NCI-H510A treated with DMSO at 0.1 percent for 48 hours (cell line): ENCODE measurements at regions not wholly inside any gene's neighbourhood (a gene's known extent, or its start where the extent isn't known, plus 50 kb on each side); places are given as distances from the start of the nearest gene placed in this dataset.

ENCODE experiments used
- DNase-seq: peaks from one replicate; lab custom pipeline; 2025; lab: John Stamatoyannopoulos, UW

DNA sequence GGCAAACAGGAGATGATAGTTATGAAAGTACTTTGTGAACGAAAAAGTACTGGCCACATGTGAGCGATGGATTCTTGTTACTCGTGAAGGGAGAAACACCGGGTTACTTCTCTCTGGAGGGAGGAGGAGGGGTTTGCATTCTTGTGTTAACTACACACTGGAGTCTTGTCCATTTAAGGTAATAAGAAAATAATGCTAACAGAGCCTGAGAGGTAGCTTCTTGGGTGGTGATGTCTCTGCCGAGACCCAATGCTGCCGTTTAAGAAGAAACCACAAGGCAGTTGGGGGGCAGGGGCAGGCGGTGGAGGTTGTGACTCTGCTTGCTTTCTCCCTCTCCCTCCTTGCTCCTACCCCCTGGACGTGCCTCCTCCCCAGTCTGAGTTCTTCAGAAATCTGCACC lies 100.9 kb upstream of the ROPN1 start:
- no peak for DNase-seq

DNA sequence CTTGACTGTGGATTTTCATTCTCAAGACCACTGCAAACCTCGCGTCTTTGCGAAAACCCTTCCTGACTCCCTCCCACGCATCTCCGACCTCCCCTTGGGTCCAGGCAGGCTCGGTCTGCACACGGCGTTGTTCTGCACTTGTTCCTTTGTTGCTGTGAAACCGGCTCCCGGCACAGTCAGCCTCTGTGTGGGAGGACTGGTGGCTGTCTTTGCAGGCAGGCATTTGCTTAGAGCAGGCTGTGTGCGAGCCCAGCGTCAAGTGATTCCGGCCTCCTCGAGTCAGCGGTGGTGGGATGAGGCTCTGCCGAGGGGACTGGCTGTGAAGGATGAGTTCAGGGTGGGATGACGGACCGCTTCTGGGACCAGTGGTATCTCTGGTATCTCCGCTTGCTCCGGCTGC lies 102.6 kb upstream of the ROPN1 start:
- DNase-seq = no peak

GRCh38 chr3:124097362-124098131 lies 105.6 kb upstream of the ROPN1 start:
- no peak for DNase-seq

DNA sequence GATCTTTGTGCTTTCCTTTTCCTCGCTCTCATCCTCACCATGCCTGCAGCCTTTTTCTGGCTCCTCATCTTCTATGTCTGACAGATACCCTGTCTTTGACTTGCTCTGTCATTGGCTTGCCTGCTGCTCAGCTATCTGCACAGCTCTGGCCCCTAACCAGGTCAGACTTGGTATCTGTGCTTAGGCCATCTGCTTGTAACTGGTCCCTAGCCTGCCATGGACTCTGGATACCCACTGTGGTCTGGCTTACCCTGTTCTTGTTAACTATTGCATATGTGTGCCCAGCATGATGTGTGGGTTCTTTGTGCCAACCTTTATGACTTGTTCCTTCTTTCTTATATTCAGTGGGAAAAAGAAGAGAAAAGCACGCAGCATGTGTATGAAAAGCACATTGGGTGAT lies 109.7 kb upstream of the ROPN1 start:
- DNase-seq = no peak

GRCh38 chr3:124107104-124107890 lies 115.4 kb upstream of the ROPN1 start:
- no peak for DNase-seq

- no peak for DNase-seq
Observed at GRCh38 chr3:124108446-124108845, 116.5 kb upstream of the ROPN1 start.

DNA sequence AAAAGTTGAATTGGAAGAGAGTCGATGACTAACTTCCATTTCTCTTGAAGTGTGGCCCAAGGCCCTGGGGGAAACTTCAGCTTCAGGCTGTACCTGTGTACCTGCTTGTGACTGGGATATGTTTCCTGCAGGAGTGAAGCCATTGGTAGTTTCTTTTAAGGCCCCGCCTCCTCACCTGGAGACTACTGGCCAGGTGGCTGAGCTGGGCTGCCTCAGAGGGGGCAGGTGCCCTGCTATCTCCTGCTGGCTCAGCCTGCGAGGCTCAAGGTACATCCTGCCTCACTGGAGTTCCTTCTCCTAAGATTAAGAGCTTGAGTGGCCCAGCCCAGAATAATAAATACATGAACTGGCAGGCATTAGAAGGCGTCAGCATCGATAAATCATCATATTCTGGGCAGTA lies 121.6 kb upstream of the ROPN1 start:
- no peak for DNase-seq

DNA sequence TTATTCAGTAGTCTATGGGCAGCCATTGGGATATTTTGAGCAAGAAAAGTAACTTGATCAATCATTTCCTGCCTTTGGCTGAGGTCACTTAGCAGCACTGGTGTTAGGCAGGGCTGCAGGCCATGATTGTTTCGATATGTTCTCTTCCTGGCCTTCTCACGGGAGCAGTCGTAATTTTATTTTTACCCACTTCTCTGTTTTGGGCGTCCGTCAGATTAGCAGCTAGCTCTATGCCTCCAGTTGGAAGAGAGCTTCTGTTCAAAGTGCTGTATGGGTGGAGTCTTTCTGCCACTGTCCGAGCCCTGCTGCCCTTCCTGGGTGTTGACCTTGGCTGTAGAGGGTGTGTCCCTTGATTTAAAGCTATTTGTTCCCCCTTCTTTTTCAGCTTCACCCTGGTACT lies 123.4 kb upstream of the ROPN1 start:
- no peak for DNase-seq

- DNase-seq = no peak
Observed at GRCh38 chr3:124115956-124116355, 124.0 kb upstream of the ROPN1 start.

GRCh38 chr3:124116906-124117305 lies 125.0 kb upstream of the ROPN1 start:
- DNase-seq = peak; percentile 8

DNA sequence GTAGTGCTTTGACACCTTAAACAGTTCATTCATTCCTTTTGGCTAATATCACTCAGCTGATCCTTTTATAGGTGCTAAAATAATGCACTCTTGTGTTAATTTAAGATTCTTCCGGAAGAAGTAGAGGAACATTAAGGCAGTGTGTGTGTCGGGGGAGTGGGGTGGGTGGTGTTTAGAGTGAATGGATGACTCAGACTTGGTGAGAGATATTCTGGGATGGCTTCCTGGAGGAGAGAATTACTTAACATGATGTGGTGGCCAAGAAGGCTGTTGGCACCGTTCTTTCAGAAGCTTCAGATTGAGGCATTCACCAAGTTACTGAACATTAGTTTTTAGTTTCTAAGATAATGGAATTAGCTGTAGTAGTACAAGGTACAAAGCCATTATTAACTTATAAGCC lies 125.6 kb upstream of the ROPN1 start:
- no peak for DNase-seq

DNA sequence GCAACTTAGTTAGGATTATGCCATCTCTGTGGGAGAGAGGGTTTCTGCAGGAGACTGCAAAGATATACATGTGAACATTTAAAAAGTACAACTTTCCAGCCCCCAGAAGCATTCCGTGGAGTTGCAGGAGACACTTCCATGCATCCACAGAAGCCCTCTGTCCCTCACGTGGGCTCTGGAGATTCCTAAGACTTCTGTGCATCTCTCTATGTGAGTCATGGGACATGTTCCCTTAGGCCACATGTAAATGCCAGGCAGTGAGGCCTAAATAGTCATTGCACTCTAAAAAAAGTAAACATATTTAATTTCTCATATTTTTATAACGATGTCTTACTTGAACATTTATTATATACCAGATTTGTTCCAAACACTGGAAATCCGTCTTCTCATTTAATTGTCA lies 126.5 kb upstream of the ROPN1 start:
- no peak for DNase-seq

DNA sequence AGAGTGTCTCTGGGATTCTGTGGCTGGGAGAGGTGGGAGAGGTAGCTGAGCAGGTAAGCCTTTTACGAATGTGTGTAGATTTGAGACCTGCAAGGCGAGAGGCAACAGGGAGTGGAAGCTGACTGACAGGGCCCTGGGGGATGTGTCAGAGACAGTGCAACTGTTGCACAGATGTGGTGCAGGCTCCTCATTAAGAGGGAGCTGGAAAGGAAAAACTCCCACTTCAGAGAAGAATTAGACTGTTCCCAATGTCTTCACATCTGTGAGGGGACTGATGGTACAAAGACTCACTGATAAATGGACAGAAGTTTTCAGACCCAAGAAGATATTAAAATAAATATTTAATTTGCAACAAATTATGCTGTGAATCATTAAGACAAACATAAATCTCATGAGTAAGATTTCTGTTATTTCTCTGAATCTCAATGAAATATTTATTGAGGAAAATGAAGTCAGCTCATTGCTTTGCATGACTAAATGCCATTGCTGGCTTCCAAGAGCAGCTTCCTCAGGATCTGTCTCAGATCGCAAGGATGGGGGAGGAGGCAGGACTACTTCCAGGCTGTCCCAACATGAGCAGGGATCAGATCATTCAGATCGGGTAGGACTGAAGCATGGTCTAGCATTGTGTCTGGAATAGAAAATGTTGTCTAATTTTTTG lies 127.3 kb upstream of the ROPN1 start:
- no peak for DNase-seq

DNA sequence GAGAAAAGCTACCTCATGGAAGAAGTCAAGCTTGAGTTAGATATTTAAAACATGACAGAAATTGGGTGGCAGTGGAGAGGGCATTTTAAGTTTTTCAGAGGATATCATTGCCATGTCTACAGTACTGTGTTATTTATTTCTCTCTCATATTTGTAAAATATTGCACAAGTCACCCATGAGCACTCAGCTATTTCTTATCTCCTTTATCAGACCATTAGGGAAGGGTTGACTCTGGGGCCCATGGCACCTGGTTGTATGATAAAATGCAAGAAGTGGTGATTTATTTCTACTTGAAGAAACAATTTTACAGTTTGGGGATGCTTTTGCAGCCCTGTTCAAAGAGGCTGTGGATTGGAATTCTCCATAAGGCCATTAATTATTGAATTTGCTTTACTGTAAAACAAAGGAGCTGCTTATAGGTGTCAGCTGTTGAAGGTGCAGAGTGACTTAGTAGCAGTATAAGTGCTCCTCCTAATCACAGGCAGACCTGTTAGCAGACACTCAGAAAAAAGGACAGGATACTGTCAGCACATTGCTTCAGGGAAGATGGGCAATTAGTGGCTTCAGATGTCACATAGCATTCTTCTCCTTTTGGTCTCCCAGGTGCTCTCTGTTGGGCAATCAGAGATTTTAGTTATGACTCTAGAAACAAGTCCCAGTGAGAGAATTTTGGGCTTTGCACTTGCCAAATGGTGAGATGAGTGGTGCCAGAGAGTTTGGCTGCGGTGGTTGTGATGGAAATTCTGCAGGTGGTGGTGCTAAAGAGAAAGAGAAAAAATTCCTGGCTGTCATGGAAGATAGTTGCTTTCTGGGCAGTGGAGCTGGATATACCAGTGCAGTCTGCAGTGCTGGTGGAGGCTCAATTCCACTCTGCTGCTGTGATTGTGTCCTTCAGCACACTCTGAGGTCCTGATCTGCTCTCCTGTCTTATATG lies 129.7 kb upstream of the ROPN1 start:
- no peak for DNase-seq

DNA sequence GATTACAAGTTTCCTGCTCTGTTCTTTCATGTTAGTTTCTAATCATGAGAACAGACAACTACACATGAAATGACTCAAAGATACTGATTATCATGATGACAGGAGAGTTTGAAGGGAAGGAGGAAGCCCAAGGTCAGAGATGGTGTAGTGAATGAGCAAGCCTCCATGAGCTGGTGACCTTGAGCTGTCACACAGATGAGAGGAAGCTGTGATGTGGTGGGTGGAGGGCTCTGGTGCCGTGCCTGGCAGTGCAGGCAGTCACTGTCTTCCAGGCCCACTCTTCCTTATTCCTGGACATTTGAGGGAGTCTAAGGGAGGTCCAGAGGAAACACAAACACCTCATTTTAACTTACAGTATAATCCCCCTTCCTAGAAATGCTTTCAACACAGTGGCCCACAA lies 133.4 kb upstream of the ROPN1 start:
- no peak for DNase-seq

GRCh38 chr3:124126436-124127023 lies 134.6 kb upstream of the ROPN1 start:
- no peak for DNase-seq

DNA sequence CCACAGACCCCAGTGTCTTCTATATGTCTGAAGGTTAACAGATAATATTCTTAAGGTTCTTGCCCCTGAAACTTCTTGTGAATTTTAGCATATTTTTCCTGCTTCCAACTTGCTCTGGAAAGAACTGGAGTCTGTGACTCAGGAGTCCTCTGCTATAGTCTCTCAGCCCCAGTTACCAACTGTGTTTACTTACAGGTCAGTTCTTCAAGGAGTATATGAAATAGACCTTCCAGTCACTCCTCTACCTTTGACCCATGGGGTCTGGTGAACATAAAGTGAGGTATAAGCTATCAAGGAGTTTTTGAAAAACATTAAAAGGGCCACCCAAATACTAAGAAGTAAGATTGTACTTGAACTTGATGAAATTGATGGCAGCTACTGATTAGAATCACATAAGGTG lies 139.2 kb upstream of the ROPN1 start:
- DNase-seq = no peak

DNA sequence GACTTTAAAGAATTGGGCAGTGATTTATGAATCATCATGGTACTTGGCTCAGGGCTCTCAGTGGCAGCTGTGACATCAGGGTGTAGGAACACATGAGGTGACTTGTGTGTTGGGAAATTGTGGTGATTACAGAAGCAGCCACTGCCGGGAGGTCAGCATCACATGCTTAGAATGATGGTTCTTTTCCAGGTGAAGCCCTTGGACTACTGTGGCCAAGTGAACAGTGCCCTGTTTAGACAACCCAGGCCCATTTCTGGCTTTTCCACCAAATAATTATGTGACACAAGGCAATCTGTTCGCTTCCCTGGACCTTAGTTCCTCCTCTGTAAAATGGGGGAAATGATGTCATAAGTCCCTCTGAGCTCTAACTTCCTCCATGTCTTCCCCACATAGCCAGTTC lies 139.7 kb upstream of the ROPN1 start:
- no peak for DNase-seq

- DNase-seq = no peak
Observed at GRCh38 chr3:124132813-124133212, 140.9 kb upstream of the ROPN1 start.

- no peak for DNase-seq
Observed at GRCh38 chr3:124133366-124133940, 141.5 kb upstream of the ROPN1 start.

DNA sequence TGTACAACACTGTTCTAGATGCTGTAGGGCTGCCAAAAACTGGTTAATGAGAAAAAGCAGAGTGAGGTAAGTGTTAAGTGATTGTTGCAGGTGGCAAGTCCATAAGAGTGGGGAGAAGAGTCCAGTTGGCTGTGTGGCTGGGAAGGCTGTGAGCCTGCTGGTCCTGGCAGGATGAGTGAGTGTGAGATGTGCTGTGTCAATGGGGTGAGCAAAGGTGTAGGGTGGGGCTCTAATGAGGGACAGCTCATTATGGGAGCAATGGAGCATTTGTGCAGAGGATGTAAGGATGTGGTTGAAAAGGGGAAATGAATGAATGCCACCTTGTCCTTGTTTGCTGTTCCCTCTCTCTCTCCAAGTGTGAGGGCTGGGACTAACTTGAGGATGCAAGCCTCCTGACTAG lies 145.3 kb upstream of the ROPN1 start:
- DNase-seq = peak; percentile 74
